CD14-positive monocyte (primary cell): ENCODE measurements at regions not wholly inside any gene's neighbourhood (a gene's known extent, or its start where the extent isn't known, plus 50 kb on each side); places are given as distances from the start of the nearest gene placed in this dataset.
"Not testable (repeated sequence)": the region's sequence is repeated elsewhere in the genome, so short reads cannot be mapped to it uniquely, and the experiment has no call there.

Source experiments
- DNase-seq, 3 donors: peaks; one replicate each; pipeline ENCODE4 v3.0.0-alpha.2; 2011 to 2022
- H2AFZ ChIP-seq: 2 replicates; pipeline ENCODE4 v1.6.0; 2012; ENCODE audit warnings: mild to moderate bottlenecking, low read depth, low read length, inconsistent platforms; ENCODE audit not compliant: insufficient read depth, poor library complexity, severe bottlenecking
- H3K27ac ChIP-seq, 2 donors: 1 replicate in 1 of 2; 2 replicates in 1 of 2; pipeline ENCODE4 v1.5.1; 2012 to 2013; ENCODE audit warnings: low read length in 2 of 2, control low read depth in 1 of 2, inconsistent platforms in 1 of 2, low read depth in 1 of 2, mild to moderate bottlenecking in 1 of 2
- H3K27me3 ChIP-seq, 2 donors: one replicate each; pipeline versions ENCODE4 v1.6.0 to v1.6.1; 2011 to 2013; ENCODE audit warnings: low read length in 2 of 2; ENCODE audit not compliant: control insufficient read depth in 2 of 2, insufficient read depth in 2 of 2
- H3K36me3 ChIP-seq, 2 donors: replicated peaks in 1 of 2; 1 replicate in 1 of 2; 2 replicates in 1 of 2; pipeline versions ENCODE4 v1.5.1 to v1.6.1; 2012 to 2013; ENCODE audit warnings: low read length in 2 of 2, control low read depth in 1 of 2, inconsistent platforms in 1 of 2, mild to moderate bottlenecking in 1 of 2; ENCODE audit not compliant: insufficient read depth in 2 of 2, control insufficient read depth in 1 of 2
- H3K4me1 ChIP-seq, 2 donors: 1 replicate in 1 of 2; 2 replicates in 1 of 2; pipeline versions ENCODE4 v1.5.1 to v1.6.1; 2012 to 2013; ENCODE audit warnings: low read length in 2 of 2, control low read depth in 1 of 2, inconsistent platforms in 1 of 2, mild to moderate bottlenecking in 1 of 2, moderate library complexity in 1 of 2; ENCODE audit not compliant: insufficient read depth in 2 of 2, control insufficient read depth in 1 of 2
- H3K4me2 ChIP-seq: replicated peaks from 2 replicates; pipeline ENCODE3; 2012; ENCODE audit warnings: low read length, moderate library complexity, mild to moderate bottlenecking; ENCODE audit not compliant: poor library complexity, severe bottlenecking; ENCODE audit errors: extremely low read depth
- H3K4me3 ChIP-seq, 3 experiments: fragments of 200-600 bp in 1 of 3; sonication (generic) in 1 of 3; replicated peaks in 1 of 3; 1 replicate in 2 of 3; 2 replicates in 1 of 3; pipeline ENCODE4 v1.5.1; 2011 to 2013; ENCODE audit warnings: low read length in 3 of 3, mild to moderate bottlenecking in 3 of 3, control low read depth in 2 of 3, low read depth in 2 of 3, inconsistent platforms in 1 of 3, moderate library complexity in 1 of 3
- H3K79me2 ChIP-seq: 2 replicates; pipeline ENCODE4 v1.6.0; 2012; ENCODE audit warnings: mild to moderate bottlenecking, control low read depth, inconsistent platforms, low read length, moderate library complexity; ENCODE audit not compliant: insufficient read depth
- H3K9ac ChIP-seq: 2 replicates; pipeline ENCODE4 v1.6.0; 2017; ENCODE audit warnings: low read length, mild to moderate bottlenecking; ENCODE audit not compliant: insufficient read depth, poor library complexity, severe bottlenecking
- H3K9me3 ChIP-seq, 2 donors: replicated peaks in 1 of 2; 1 replicate in 1 of 2; 2 replicates in 1 of 2; pipeline versions ENCODE4 v1.5.1 to v1.6.1; 2012 to 2013; ENCODE audit warnings: low read length in 2 of 2, control low read depth in 1 of 2; ENCODE audit not compliant: control insufficient read depth in 1 of 2, insufficient read depth in 1 of 2
- H4K20me1 ChIP-seq: 2 replicates; pipeline ENCODE4 v1.6.0; 2012; ENCODE audit warnings: mild to moderate bottlenecking, low read length, control low read depth, moderate library complexity; ENCODE audit not compliant: insufficient read depth
- H3K27ac Mint-ChIP-seq, 7 donors: one replicate each; pipeline ENCODE4 v1.8.0; 2020; ENCODE audit warnings: mild to moderate bottlenecking in 7 of 7, mixed read lengths in 7 of 7, moderate library complexity in 6 of 7, inconsistent platforms in 2 of 7
- H3K27me3 Mint-ChIP-seq, 3 donors: one replicate each; pipeline ENCODE4 v1.8.0; 2021 to 2022; ENCODE audit warnings: low read depth in 3 of 3, mild to moderate bottlenecking in 3 of 3, mixed read lengths in 3 of 3, moderate library complexity in 3 of 3, inconsistent platforms in 1 of 3
- H3K36me3 Mint-ChIP-seq, 2 donors: one replicate each; pipeline ENCODE4 v1.8.0; 2020; ENCODE audit warnings: mixed read lengths in 2 of 2, inconsistent platforms in 1 of 2, mild to moderate bottlenecking in 1 of 2
- H3K4me1 Mint-ChIP-seq: one replicate; pipeline ENCODE4 v1.8.0; 2020; ENCODE audit warnings: mild to moderate bottlenecking, mixed read lengths
- H3K4me3 Mint-ChIP-seq, 2 donors: one replicate each; pipeline ENCODE4 v1.8.0; 2020; ENCODE audit warnings: mild to moderate bottlenecking in 2 of 2, mixed read lengths in 2 of 2, moderate library complexity in 1 of 2
- H3K9me3 Mint-ChIP-seq, 7 donors: one replicate each; pipeline ENCODE4 v1.8.0; 2020 to 2022; ENCODE audit warnings: mixed read lengths in 7 of 7, mild to moderate bottlenecking in 6 of 7, moderate library complexity in 6 of 7, inconsistent platforms in 2 of 7
- CTCF ChIP-seq: fragments of 200-600 bp; IDR thresholded peaks from one replicate; pipeline ENCODE4 v1.8.0; 2022; ENCODE audit warnings: antibody characterized with exemption, mild to moderate bottlenecking
- WGBS: methylation state at CpG from one replicate; pipeline ENCODE4 v1.1.5; 2013; ENCODE audit warnings: missing lambda C conversion rate; ENCODE audit not compliant: insufficient coverage; 5-methylcytosine and 5-hydroxymethylcytosine counted together
- intact Hi-C, 2 donors: fragments of 100-400 bp; cut with micrococcal nuclease; formaldehyde crosslinking; loops; one replicate each; pipeline versions ENCODE4 v1.15.0 to v1.15.1; 2023

- Mint-ChIP-seq H3K36me3 (no peaks in the 10 kb centered on the region), H3K27me3 (peaks cover 3 to 9% (median 6%) of the 10 kb centered on the region in 3 donors), H3K27ac (no peak overlapping the region), H3K9me3 (peaks cover 0 to 7% (median 4%) of the 10 kb centered on the region in 7 donors), H3K4me1 (no peaks in the 10 kb centered on the region), H3K4me3 (no peak overlapping the region)
- Histone ChIP-seq H3K9ac (no peak overlapping the region), H3K36me3 (no peaks in the 10 kb centered on the region), H3K9me3 (peaks cover 6 to 12% of the 10 kb centered on the region in 2 donors), H4K20me1 (no peaks in the 10 kb centered on the region), H3K4me1 (no peaks in the 10 kb centered on the region), H3K4me2 (no peak overlapping the region), H3K4me3 (no peak overlapping the region), H2AFZ (no peak overlapping the region), H3K27me3 (peaks cover 0 to 9% of the 10 kb centered on the region in 2 donors), H3K79me2 (no peaks in the 10 kb centered on the region), H3K27ac (no peak overlapping the region)
- 96% methylated on average over 7 of the region's 12 CpGs for WGBS
- no peak for DNase-seq
- intact Hi-C loops: no loop called here
- TF ChIP-seq CTCF: no peak
Measured at GRCh38 chr16:87123356-87124001, 193.7 kb downstream of the C16orf95 start.

DNA sequence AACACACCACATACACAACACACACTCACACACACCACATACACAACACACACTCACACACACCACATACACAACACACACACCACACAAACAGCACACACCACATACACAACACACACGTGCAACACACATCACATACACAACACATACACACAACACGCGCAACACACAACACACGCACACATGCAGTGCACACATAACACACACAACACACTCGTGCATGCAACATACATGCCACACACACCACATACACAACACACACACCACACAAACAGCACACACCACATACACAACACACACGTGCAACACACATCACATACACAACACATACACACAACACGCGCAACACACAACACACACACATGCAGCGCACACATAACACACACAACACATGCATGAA lies 192.8 kb downstream of the C16orf95 start:
- H3K27ac Mint-ChIP-seq, H3K27ac ChIP-seq, H3K4me2 ChIP-seq, H3K4me3 ChIP-seq, H3K4me1 Mint-ChIP-seq, H3K4me1 ChIP-seq, H3K27me3 ChIP-seq, intact Hi-C loops, H3K4me3 Mint-ChIP-seq, H4K20me1 ChIP-seq, H3K27me3 Mint-ChIP-seq, H3K79me2 ChIP-seq, H3K36me3 ChIP-seq, DNase-seq, H3K9ac ChIP-seq, H3K9me3 Mint-ChIP-seq, H2AFZ ChIP-seq, H3K36me3 Mint-ChIP-seq: not testable (repeated sequence)
- H3K9me3 ChIP-seq: peaks cover 6 to 12% of the 10 kb centered on the region in 2 donors
- 98% methylated on average over 8 of the region's 9 CpGs for WGBS
